Left kidney (tissue), 1 donor: ENCODE measurements at regions not wholly inside any gene's neighbourhood (a gene's known extent, or its start where the extent isn't known, plus 50 kb on each side); places are given as distances from the start of the nearest gene placed in this dataset.
"Not testable (repeated sequence)": the region's sequence is repeated elsewhere in the genome, so short reads cannot be mapped to it uniquely, and the experiment has no call there.

Source experiments
- DNase-seq: peaks from one replicate; pipeline ENCODE4 v3.0.0-alpha.2; 2013

DNA sequence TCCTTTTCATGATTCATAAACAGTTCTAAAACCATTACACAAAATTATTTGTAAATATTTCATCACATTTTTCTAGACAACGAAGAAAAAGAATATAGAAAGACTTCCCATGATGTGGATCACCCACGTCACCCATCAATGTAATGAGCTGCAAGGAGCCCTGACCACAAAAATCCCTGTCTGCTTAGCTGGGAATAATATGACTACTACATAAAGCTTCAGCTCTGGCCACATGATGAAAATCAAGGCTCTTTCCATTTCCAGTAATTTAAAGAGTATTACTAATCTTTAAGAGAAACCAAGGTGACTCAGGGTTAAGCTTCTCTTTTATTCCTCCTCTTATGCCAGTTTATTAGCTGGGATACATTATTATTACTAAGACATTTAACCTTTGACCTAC lies 180.8 kb upstream of the CACNA2D1 start:
- DNase-seq: no peak

- DNase-seq: no peak
Observed at GRCh38 chr7:82623812-82624211, 180.2 kb upstream of the CACNA2D1 start.

- DNase-seq: no peak
Observed at GRCh38 chr7:82617156-82617555, 173.6 kb upstream of the CACNA2D1 start.

- no peak for DNase-seq
Observed at GRCh38 chr7:82616059-82616728, 172.6 kb upstream of the CACNA2D1 start.

GRCh38 chr7:82615527-82615926 lies 171.9 kb upstream of the CACNA2D1 start:
- no peak for DNase-seq

- DNase-seq: no peak
Observed at GRCh38 chr7:82609746-82610145, 166.2 kb upstream of the CACNA2D1 start.

- DNase-seq: no peak
Observed at GRCh38 chr7:82605247-82605864, 161.8 kb upstream of the CACNA2D1 start.

GRCh38 chr7:82602066-82602465 lies 158.5 kb upstream of the CACNA2D1 start:
- DNase-seq: no peak

DNA sequence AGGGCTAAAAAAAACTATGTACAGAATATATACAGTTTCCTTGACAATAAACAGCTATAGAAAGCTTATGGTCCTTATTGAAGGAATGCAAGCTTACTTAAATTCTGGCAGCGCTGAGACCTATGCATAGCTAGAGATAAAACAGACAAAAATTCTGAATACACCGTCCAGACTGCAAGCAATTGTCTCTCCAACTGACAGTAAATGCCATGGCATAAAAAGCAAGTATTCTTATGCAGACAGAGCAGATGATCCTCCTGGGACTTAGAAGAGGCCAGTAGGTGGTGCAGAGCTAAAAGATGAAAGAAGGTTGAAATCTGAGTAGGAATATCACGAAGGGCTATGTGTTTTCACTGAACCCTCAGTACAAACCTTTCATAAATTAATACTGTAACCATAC lies 157.0 kb upstream of the CACNA2D1 start:
- DNase-seq: no peak

- no peak for DNase-seq
Observed at GRCh38 chr7:82599895-82600294, 156.3 kb upstream of the CACNA2D1 start.

DNA sequence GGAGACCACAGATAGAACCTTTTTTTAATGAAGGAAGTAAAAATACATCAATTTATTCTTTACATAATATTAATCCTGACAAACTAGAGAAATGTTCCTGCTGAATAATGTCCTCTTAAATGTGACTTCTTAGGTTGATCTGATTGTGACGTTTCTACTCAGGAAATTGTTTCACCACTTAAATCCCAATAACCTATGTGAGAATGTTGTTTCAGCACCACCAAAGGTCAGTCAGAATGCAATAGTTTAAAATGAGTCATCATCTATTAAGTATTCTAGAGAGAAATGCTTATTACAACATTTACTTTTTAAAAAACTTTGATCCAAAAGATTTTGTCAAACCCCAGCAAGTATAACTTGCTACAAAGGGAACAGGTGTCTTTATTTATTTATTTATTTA lies 155.4 kb upstream of the CACNA2D1 start:
- no peak for DNase-seq

DNA sequence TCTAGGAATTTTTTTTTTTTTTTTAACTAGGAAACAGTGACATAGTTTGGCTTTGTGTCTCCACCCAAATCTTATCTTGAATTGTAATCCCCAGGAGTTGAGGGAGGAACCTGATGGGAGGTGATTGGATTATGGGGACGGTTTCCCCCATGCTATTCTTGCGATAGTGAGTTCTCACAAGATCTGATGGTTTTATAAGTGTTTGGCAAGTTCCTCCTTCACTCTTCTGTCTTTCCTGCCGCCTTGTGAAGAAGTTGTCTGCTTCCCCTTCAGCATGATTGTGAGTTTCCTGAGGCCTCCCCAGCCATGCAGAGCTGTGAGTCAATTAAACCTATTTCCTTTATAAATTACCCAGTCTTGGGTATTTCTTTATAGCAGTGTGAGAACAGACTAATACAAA lies 152.2 kb upstream of the CACNA2D1 start:
- not testable (repeated sequence) for DNase-seq

- no peak for DNase-seq
Observed at GRCh38 chr7:82595176-82595575, 151.6 kb upstream of the CACNA2D1 start.

GRCh38 chr7:82594665-82595064 lies 151.1 kb upstream of the CACNA2D1 start:
- no peak for DNase-seq

DNA sequence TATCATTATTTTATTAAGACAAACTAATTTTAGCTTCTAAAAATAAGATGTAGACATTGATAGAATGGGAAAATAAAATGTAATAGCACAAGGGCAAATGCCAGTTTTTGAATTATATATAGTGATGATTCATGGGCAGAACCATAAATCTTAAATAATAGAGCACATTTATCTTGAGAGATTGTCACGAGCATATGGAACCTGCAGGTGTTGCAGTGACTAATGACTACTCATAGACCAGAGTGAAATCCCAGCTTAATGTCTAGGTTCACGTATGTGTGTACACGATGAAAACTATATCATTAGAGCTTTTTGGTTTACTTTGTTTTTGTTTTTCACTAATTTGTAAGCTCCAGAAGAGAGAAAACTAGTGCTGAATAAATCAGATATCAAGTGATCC lies 150.2 kb upstream of the CACNA2D1 start:
- no peak for DNase-seq

DNA sequence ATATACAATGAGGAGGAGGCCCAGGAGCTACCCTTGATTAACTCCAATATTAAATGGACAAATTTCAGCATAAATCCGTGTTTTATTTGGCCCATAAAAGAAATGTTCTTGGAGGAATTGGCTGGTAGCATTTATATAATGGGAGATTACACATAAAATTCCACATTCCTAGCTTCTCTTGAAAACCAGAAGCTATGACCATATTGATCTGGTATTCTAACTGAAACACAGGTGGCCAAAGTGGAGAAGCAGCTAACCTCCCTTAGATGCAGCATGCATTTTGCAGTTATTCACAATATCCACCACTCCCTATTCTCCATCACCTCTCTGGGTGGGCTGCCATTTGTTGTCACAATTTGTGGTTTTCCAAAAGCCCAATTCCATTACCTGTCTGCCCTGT lies 148.8 kb upstream of the CACNA2D1 start:
- DNase-seq: no peak

DNA sequence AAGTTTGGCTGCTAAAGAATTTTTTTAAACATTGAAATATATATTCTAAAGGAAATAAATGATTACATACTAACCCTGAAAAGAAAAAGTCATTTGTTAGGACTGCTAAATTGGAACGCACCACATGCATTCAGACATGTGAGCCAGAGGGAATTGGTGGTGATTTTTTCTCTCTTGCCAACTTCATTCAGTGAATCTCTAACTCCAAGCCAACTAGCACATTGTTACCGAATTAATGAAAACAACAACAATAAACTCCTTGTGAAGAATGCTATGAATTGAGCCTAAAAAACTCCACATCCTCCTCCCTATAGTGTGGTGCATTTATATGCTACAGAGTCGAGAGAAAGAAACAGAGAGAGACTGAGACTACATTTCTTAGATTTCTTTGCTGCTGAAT lies 135.5 kb upstream of the CACNA2D1 start:
- no peak for DNase-seq

DNA sequence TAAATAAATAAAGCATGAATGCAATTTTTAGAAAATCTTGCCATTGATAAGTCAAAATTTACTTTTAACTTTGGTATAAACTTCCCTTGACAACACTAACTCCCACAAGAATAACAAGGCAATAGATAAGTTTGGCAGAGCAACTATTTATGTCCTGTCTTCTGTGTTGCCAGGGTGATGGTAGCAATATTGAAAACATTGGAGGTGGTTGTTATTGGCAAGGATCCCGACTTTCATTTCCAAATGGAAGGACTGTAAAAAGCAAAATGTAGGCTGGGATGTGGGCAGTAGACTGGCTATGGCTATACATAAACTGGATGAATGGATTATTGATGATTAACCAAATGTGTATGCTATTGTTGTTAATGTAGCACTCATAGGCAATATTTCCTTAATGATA lies 134.9 kb upstream of the CACNA2D1 start:
- no peak for DNase-seq

DNA sequence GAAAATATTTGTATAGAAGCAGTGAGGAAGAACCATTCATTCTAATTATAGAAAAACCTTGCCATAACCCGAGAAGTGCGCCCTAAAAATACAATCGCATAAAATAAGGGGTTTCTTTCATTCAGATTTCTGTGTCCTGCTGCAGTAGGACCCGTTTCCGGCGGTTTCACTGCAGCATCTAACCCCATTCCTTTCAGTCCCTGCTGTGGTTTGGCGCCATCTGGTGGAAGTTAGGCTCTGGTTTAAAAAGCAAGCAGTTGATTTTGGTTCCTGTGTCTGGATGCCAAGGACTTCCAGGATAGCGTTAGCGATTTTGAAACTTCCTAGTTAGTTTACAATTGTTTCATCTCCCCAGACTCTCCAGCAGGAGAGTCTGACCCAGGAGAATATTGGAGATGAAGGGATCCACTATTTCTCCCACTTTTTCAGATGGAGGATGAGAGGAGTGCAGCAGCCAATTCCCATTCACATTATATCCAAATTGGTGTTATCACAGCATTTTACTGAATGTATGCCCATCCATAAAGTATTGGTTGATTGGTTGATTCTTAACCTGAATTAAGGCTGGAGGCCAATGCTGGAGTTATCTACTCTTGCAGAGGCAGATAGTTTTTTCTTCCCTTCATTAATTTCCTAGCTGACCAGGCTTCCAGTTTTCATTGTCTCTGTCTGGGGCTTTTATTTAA lies 128.8 kb upstream of the CACNA2D1 start:
- DNase-seq: peak; percentile 89

DNA sequence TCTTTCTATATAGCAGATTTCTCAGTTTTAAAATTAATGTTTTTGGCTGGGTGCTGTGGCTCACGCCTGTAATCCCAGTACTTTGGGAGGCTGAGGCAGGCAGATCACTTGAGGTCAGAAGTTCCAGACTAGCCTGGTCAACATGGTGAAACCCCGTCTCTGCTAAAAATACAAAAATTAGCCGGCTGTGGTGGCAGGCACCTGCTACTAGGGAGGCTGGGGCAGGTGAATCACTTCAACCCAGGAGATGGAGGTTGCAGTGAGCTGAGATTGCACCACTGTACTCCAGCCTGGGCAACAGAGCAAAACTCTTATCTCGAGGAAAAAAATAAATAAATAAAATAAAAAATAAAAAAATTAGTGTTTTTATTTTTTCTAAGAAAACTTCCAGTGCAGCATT lies 127.5 kb upstream of the CACNA2D1 start:
- DNase-seq: not testable (repeated sequence)

- no peak for DNase-seq
Observed at GRCh38 chr7:82567841-82568240, 124.3 kb upstream of the CACNA2D1 start.

DNA sequence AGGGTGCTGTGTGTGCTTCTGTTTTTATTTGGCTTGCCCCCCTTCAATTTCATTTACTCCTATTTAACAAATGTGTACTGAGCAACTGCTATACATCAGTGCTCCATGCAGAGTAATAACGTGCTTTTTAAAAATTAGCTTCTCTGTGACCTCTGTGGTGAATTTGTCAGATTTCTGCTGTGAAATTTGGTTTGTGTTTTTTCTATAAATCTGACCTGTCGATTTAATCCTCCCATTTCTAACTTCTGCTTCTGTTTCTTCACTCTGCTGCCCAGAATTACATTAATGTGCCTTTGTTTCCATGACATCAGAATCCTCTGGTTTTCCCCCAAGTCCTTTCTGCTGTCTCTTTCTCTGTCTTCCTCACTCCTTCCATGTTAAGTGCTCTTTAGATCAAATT lies 123.8 kb upstream of the CACNA2D1 start:
- DNase-seq: no peak

DNA sequence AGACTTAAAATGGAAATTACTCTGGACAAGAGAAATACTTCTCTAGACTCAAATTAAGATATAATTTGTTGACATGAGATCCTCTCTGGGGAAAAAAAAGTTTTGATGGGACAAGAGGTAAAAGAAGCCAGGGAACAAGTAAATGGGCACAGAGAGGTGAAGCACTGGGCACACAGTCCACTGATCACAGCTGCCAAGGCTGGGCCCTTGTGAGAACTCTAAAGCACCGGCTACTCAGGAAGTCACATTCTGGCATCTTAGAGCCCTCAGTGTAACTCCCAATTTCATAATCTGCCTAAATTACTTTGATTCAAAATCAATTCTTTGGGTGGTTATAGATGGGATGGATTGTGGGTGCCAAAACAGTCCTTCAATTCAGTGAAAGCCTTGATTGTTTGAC lies 123.2 kb upstream of the CACNA2D1 start:
- no peak for DNase-seq
